GM18907 (cell line): ENCODE measurements at regions not wholly inside any gene's neighbourhood (a gene's known extent, or its start where the extent isn't known, plus 50 kb on each side); places are given as distances from the start of the nearest gene placed in this dataset.
"Not testable (repeated sequence)": the region's sequence is repeated elsewhere in the genome, so short reads cannot be mapped to it uniquely, and the experiment has no call there.

Experiments
- ATAC-seq: cut with Tn5 transposase; IDR thresholded peaks from one replicate; pipeline ENCODE4 v1.9.1; 2021; ENCODE audit warnings: mild to moderate bottlenecking, moderate library complexity; ENCODE audit not compliant: unreplicated experiment

DNA sequence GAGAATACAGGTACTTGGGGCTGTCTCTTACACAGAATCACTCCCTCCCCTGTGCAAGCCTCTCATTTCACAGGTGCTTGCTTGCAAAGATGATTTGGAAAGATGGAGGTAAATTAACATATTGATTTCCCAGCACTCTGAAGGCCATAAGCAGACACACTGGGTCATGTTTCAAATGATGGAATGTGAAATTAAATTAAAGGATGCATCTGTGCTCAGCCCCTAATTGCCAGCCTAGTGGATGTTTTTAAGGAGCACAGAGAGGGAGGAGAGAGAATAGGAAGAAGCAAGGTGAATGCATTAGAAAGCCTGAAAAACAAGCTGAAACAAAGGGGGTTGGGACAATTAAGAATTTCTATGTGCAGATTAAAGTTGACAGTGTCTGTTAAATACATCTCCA, 96.1 kb upstream of the GRIP1 start:
- ATAC-seq = no peak

DNA sequence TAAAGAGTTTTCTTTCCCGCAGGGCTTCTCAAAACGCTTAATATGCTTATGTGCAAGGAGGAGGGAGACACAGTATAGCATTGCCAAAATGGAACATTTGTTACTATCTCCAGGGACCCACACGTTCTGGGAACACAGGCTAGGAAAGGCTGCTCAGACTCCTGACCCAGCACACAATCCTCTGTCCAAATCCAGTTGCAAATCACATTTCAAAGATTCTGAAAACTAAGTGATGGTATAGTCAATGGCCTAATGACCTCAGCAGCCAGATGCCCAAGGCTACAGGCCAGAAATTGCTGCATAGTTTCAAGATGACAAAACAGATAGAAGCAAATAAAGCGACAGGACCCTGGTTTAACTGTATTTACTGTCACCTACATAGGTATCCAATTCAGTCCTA, 97.0 kb upstream of the GRIP1 start:
- ATAC-seq = no peak

DNA sequence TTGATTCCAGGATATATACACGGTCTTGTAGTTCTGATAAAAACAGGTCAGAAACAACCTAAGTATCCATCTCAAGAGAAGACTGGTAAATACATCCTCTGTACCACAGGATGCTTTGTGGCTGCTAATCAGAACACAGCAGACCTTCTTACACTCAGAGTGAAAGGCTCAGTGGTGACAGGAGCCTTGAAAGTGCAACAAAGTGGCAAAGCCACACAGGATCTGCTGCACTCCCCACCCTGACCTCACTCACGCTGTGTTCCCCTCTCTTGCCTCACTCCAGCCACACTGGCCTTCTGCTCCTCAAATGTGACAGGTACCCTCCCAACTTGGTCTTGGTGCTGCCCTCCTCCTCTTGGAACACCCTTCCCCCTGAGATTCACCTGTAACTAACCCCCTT, 98.1 kb upstream of the GRIP1 start:
- ATAC-seq = peak; percentile 99

DNA sequence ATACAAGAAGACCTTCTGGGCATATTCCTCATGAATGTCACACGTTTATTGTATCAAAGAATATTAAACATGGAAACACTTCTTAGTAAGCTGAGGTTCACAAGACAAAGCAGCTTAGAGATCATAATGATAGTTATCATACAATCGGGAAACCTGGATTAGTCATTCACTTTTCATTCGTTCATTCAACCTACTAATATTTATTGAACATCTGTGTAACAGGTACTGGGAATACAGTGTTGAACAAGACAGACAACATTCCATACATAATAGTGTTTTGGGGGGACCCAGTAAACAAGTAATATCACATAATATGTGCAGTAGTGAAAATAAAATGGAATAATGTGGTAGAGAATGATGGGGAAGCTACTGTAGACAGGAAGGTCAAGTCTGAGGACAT, 100.6 kb upstream of the GRIP1 start:
- ATAC-seq = no peak

DNA sequence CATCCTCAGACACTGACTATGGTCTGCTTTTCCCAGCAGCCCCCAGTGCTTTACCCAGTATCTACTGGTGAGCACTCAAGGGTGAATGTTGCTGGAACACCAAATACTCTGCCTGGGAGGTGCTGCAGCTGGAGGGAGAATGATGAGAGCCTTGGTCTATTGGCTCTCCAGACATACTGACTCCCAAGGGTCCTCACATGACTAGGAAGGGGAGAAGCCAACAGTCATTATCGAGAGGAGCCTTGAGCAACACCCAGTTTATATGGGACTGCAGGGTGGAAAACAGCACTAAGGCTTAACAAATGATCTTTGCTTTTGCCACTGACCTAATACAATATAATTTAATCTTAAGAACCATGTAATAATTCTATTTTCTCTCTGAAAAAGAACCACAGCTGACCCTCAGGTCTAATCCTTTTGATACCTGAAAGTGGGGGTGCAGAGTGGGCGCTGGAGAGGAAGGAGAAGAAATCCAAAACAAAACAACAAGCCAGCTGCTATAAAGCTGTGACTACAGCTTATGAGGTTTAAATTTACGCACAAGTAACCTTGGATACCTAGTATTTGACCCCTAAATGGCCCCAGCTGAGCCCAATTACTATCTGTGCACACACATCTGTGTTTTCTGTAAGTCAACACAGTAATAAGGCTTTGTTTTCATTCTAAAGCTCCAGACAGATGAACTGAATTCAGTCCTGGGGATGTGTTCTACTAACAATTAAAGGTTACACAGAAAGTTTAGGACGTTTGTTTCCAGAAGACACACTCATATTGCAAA, 107.8 kb upstream of the GRIP1 start:
- no peak for ATAC-seq

DNA sequence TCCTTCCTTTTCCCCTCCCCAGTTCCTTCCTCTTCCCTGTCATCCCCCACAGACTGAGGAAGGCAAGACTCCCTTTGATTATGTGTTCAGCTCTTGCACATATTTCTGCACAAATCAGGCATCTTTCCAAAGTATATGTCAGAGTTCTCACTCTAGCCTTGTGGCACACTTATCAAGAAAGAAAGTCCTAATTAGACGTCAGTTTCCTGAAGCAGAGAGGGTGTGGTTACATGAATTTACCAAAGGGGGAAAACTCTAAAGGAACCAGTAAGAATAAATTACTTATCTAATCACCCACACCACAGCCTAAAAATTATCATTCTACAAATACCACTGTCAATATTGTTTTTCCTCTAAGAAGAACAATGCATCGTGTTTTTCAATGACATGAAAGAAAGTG, 120.7 kb upstream of the GRIP1 start:
- ATAC-seq = no peak

- ATAC-seq = no peak
Observed at GRCh38 chr12:66800046-66800445, 121.2 kb upstream of the GRIP1 start.

DNA sequence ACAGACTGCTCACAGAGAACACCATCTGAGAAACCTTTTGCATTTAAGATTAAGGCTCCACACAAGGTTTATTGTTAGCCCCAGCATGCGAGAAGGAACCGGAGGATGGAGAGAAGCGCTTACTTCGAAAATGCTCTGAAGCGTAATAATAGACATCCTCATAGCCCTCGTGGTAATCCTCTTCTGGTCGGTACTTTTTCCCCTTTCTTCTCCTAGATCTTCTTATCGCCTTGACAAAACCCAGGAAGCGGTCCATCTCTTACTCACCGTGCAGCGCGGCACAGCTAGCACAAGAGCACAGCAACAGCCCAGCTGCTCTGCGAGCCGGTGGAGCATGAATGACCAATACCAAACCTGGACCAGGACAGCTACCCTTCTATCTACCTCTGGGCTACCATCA, 125.1 kb upstream of the GRIP1 start:
- no peak for ATAC-seq

DNA sequence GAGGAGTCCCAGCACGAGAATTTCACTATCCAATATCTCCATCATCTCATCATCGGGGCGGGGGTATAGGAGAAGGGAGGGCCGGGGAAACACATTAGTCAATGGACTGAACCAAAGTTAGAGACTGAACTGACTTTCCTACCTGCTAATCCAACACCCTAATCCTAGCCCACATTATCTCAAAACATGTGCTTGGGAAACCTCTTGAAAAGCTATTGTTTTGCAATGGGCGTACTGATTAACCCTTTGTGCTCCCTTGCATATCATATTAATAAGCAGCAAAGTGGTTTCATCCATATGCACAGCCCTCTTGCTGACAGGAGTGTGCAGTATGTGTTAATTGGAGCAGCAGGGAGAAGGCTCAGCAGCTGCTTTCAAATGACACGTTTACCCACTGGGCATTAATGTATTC, 125.7 kb upstream of the GRIP1 start:
- no peak for ATAC-seq

DNA sequence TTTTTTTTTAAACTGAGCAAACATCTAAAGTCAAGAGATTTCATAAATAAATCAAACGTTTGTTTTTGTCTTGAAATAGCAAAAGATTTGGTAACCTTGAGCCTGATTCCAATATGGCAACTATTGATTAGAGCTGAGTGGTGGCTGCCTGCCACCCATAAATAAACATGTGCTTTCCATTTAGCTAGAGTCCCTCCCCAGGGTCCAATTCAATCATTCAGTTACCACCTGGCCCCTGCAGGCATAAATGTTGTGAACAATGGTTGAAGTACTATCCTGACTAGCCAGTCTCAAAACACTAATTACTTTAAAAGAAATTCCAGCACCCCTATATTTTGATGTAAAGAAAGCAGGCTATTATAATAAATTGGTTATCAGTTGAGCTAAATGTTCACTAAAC, 129.7 kb upstream of the GRIP1 start:
- no peak for ATAC-seq

GRCh38 chr12:66813137-66813892, 134.4 kb upstream of the GRIP1 start:
- ATAC-seq = no peak

GRCh38 chr12:66819587-66819986, 140.7 kb upstream of the GRIP1 start:
- no peak for ATAC-seq

DNA sequence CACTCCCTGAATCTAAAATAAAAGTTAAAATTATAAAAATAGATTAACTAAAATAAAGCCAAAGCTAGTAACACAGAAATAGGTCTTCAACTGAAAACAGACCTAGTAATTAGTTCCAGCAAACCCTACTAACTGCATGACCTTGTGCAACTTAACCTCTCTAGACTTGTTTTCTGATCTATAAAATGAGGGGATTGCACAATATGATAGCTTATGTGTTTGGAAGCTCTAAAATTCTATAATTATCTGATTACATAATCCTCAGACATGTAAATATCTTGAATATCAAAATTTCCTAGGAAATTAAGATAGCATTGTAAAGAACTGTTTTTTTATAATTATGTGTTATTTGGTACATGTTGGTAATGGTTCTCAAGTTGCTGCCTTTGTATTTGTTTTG, 144.1 kb upstream of the GRIP1 start:
- ATAC-seq = no peak

- ATAC-seq = no peak
Observed at GRCh38 chr12:66823857-66824570, 145.1 kb upstream of the GRIP1 start.

GRCh38 chr12:66825921-66826320, 147.0 kb upstream of the GRIP1 start:
- not testable (repeated sequence) for ATAC-seq

DNA sequence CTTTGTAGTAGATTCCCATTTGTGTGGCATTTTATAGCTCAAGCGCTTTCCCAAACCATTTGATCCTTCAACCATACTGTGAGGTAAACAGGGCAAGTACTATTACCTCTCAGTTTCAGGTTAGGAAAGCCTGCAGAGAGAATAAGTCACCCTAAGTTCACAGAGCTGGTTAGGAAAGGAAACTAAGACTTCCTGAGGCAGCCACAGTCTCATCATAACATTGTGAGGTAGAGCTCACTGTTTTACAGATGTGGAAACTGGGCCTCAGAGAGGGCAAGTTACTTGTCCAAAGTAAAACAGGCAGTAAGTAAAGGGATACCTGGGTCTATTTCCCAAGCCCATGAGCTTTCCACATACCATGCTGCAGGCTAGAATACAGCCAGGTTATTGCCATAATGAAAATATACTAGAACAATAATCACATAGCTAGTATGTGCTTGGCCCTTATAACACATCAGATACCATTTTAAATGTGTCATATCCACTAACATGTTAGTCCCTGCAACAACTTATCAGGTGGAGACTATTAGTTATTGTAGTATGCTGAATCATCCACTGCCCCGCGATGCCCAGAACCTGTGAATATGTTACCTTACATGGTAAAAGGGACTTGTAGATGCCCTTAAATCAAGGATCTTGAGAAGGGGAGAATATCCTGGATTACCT, 150.9 kb upstream of the GRIP1 start:
- ATAC-seq = no peak

DNA sequence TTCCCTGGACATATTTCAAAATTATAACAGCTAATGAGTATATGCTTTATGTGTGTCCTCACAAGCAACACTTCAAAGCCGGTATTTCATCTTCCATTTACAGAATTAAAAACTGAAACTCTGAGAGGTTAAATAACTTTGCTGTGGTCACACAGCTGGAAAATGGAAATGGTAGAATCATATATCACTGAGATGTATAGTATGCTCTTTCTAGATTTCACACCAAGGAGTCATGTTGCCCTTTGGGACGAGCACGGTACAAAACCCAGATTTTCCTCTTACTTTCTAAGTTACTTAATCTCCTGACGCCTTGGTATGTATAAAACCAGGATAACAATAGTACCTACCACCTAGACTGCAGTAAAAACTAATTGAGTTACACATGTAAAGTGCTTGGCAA, 152.6 kb upstream of the GRIP1 start:
- ATAC-seq = no peak

GRCh38 chr12:66832997-66833396, 154.1 kb upstream of the GRIP1 start:
- ATAC-seq = no peak

- ATAC-seq = no peak
Observed at GRCh38 chr12:66836623-66837310, 157.9 kb upstream of the GRIP1 start.

- no peak for ATAC-seq
Observed at GRCh38 chr12:66837311-66837627, 158.4 kb upstream of the GRIP1 start.

DNA sequence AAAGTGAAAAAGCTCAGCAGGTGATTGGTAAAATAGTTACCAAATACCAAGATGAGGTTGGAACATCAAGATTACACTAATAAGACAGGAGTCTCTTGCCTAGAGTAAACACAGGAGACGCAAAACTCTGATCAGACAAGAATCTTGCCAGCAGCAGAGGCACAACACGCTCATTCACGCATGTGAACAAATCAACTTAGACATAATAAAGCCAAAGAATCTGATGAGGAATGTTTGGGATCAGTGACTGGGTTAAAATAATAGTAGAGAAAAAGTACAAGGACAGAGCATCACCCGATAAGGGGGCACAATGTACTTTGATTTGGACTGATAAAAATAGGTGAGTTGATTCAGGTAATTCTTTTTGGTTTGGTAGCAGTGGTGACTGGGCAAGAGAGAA, 159.5 kb upstream of the GRIP1 start:
- no peak for ATAC-seq
